Esophagus muscularis mucosa (tissue), 3 donors: ENCODE measurements at regions not wholly inside any gene's neighbourhood (a gene's known extent, or its start where the extent isn't known, plus 50 kb on each side); places are given as distances from the start of the nearest gene placed in this dataset.

Experiments
- POLR2A ChIP-seq: fragments of 450-650 bp; IDR thresholded peaks from one replicate; pipeline ENCODE4 v1.6.1; 2017; ENCODE audit warnings: antibody characterized with exemption, moderate library complexity, mild to moderate bottlenecking, low read depth
- POLR2AphosphoS5 ChIP-seq, 2 donors: sonication (generic); formaldehyde crosslinking; IDR thresholded peaks; one replicate each; pipeline ENCODE4 v1.6.1; 2017; ENCODE audit warnings: antibody characterized with exemption in 2 of 2
- TF ChIP-seq, protein P1 (sequence below), 3 experiments: fragments of 200-600 bp in 2 of 3; fragments of 450-650 bp in 1 of 3; sonication (generic) in 2 of 3; IDR thresholded peaks; one replicate each; pipeline ENCODE4 v1.5.1; 2017 to 2019; ENCODE audit warnings: antibody characterized with exemption in 3 of 3, mild to moderate bottlenecking in 2 of 3, moderate library complexity in 1 of 3

DNA sequence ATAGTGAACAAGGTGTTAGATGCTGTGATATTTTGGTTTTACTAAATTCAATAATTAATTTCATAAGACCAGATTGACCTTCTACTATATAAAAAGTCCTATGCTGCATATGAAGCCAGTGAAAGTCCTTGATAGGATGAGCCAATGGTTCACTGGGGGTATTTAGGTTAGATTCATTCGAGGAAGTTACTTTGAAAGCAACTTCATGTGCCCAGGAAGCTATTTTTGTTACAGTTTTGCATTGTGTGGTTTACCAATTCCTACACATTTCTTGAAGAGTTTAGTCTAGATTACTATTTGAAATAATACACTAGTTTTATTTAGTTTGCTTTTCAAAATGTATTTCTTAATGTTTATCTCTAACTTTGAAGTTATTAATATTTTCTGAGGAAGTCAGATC is 58.5 kb upstream of the RMST start:
- TF ChIP-seq, protein P1, sequence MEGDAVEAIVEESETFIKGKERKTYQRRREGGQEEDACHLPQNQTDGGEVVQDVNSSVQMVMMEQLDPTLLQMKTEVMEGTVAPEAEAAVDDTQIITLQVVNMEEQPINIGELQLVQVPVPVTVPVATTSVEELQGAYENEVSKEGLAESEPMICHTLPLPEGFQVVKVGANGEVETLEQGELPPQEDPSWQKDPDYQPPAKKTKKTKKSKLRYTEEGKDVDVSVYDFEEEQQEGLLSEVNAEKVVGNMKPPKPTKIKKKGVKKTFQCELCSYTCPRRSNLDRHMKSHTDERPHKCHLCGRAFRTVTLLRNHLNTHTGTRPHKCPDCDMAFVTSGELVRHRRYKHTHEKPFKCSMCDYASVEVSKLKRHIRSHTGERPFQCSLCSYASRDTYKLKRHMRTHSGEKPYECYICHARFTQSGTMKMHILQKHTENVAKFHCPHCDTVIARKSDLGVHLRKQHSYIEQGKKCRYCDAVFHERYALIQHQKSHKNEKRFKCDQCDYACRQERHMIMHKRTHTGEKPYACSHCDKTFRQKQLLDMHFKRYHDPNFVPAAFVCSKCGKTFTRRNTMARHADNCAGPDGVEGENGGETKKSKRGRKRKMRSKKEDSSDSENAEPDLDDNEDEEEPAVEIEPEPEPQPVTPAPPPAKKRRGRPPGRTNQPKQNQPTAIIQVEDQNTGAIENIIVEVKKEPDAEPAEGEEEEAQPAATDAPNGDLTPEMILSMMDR (IDR thresholded peaks at IDR 0.05): no peak
- TF ChIP-seq POLR2AphosphoS5 (IDR thresholded peaks at IDR 0.05) (no peak), POLR2A (no peak)
